ENCODE measurements at regions not wholly inside any gene's neighbourhood (a gene's known extent, or its start where the extent isn't known, plus 50 kb on each side); places are given as distances from the start of the nearest gene placed in this dataset.

- no peak overlapping the region for H2AFZ ChIP-seq (ENCODE audit: low read depth, low read length)
- DNase-seq (ENCODE audit: low read depth, low spot score) = no peak
- no peaks in the 10 kb centered on the region for H4K20me1 ChIP-seq (replicated peaks; ENCODE audit: control insufficient read depth, extremely low read depth, insufficient read depth, low read length)
- POLR2A ChIA-PET = no interaction called here
- no peak overlapping the region for H3K4me2 ChIP-seq (ENCODE audit: insufficient read depth, low read length)
- CTCF ChIA-PET = no interaction called here
- dilution Hi-C loops (cut with MboI; ENCODE audit: extremely low pct_ligation_motif_present, low sequenced_read_pairs) = no loop called here
- peaks cover 15 to 26% of the 10 kb centered on the region in 2 experiments for H3K27me3 ChIP-seq (ENCODE audit: control insufficient read depth in 2 of 2, insufficient read depth in 2 of 2, low read length in 2 of 2)
- intact Hi-C loops (cut with micrococcal nuclease) = no loop called here
- no peaks in the 10 kb centered on the region for H3K9me1 ChIP-seq (replicated peaks; ENCODE audit: control insufficient read depth, extremely low read depth, insufficient read depth, low read length)
- H3K9me3 ChIP-seq (replicated peaks; ENCODE audit: control insufficient read depth, insufficient read depth, low read length) = no peaks in the 10 kb centered on the region
- no peaks in the 10 kb centered on the region for H3K4me1 ChIP-seq (ENCODE audit: control insufficient read depth, extremely low read depth, insufficient read depth, low read length)
- TF ChIP-seq, protein P1, sequence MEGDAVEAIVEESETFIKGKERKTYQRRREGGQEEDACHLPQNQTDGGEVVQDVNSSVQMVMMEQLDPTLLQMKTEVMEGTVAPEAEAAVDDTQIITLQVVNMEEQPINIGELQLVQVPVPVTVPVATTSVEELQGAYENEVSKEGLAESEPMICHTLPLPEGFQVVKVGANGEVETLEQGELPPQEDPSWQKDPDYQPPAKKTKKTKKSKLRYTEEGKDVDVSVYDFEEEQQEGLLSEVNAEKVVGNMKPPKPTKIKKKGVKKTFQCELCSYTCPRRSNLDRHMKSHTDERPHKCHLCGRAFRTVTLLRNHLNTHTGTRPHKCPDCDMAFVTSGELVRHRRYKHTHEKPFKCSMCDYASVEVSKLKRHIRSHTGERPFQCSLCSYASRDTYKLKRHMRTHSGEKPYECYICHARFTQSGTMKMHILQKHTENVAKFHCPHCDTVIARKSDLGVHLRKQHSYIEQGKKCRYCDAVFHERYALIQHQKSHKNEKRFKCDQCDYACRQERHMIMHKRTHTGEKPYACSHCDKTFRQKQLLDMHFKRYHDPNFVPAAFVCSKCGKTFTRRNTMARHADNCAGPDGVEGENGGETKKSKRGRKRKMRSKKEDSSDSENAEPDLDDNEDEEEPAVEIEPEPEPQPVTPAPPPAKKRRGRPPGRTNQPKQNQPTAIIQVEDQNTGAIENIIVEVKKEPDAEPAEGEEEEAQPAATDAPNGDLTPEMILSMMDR (IDR thresholded peaks at IDR 0.05; ENCODE audit: extremely low read depth in 1 of 2, insufficient read depth in 1 of 2, low read depth in 1 of 2, low read length in 2 of 2) = no peak
- TF ChIP-seq GATA2 (IDR thresholded peaks at IDR 0.05; ENCODE audit: insufficient read depth, insufficient read length, low read depth, low read length) = no peak
- no peak for TF ChIP-seq MYC (IDR thresholded peaks at IDR 0.05; ENCODE audit: low read depth, low read length)
- TF ChIP-seq POLR2AphosphoS5 (IDR thresholded peaks at IDR 0.05; ENCODE audit: insufficient read depth, low read depth, low read length) = no peak
- TF ChIP-seq JUN (IDR thresholded peaks at IDR 0.05; ENCODE audit: borderline replicate concordance, insufficient read depth, insufficient read length, low read depth) = no peak
- no peak for TF ChIP-seq FOS (IDR thresholded peaks at IDR 0.05; ENCODE audit: borderline replicate concordance, insufficient read depth, low read length)
- TF ChIP-seq POLR2A (IDR thresholded peaks at IDR 0.05; ENCODE audit: low read depth, low read length) = no peak
- no peak for TF ChIP-seq EZH2 (IDR thresholded peaks at IDR 0.05; ENCODE audit: borderline replicate concordance, low read depth, low read length, severe bottlenecking)
- no peak overlapping the region for H3K9ac ChIP-seq (replicated peaks; ENCODE audit: extremely low read depth, insufficient read depth, low read length)
- no peaks in the 10 kb centered on the region for H3K79me2 ChIP-seq (ENCODE audit: control insufficient read depth, insufficient read depth, low read length)
- H3K36me3 ChIP-seq (ENCODE audit: control insufficient read depth in 2 of 2, extremely low read depth in 1 of 2, insufficient read depth in 2 of 2, low read length in 2 of 2) = no peaks in the 10 kb centered on the region
- H3K27ac ChIP-seq (ENCODE audit: insufficient read depth, low read depth, low read length) = no peak overlapping the region
- BruUV-seq (replicated peaks) = no TSS peak
- no peak overlapping the region for H3K4me3 ChIP-seq (replicated peaks in 1 of 3; ENCODE audit: insufficient read depth in 1 of 3, low read depth in 1 of 3, low read length in 3 of 3)
- no peak for FAIRE-seq
These were observed 57.9 kb upstream of the FOXF1 start for GRCh38 chr16:86452451-86452850.

Measured in endothelial cell of umbilical vein (primary cell).